K562 (cell line): ENCODE measurements at regions not wholly inside any gene's neighbourhood (a gene's known extent, or its start where the extent isn't known, plus 50 kb on each side); places are given as distances from the start of the nearest gene placed in this dataset.

ENCODE experiments used
- ATAC-seq: fragments of 200-7000 bp; cut with Tn5 transposase; 3 replicates; pipeline ENCODE4 v1.9.1; 2020; ENCODE audit warnings: moderate library complexity
- BruUV-seq: library from RNA; stranded (reverse); fragments of 400-500 nt; replicated peaks from 2 replicates; lab custom pipeline; 2021; lab: Mats Ljungman, UMichigan
- CTCF ChIA-PET: fragments of 300-600 bp; formaldehyde crosslinking; extraction: SDS; loops from one replicate; lab custom pipeline; 2021; ENCODE audit warnings: low intra/inter-chr PET ratio; lab: Yijun Ruan, JAX
- POLR2A ChIA-PET: fragments of 300-600, 350-650 bp; sonication (Branson Sonifier 250); formaldehyde crosslinking; extraction: SDS; loops from one replicate; lab custom pipeline; 2021; ENCODE audit warnings: antibody characterized with exemption, inconsistent platforms; lab: Yijun Ruan, JAX
- DNase-seq, 4 experiments: peaks; one replicate each; pipeline versions ENCODE4 v3.0.0 to v3.0.0-alpha.2; 2011 to 2018; ENCODE audit warnings: low spot score in 3 of 4, mixed read lengths in 3 of 4; ENCODE audit errors: extremely low read depth in 1 of 4
- FAIRE-seq: peaks from 2 replicates; lab custom pipeline; 2011; peaks lifted over from hg19 to GRCh38; lab: Jason Lieb, UNC
- H2AFZ ChIP-seq: 2 replicates; pipeline ENCODE4 v1.6.0; 2011; ENCODE audit warnings: low read depth, low read length, control low read depth, inconsistent platforms
- H3K27ac ChIP-seq: fragments of 200-600 bp; 3 replicates; pipeline ENCODE4 v1.8.0; 2011; ENCODE audit warnings: low read depth, mild to moderate bottlenecking, control low read depth, inconsistent platforms, low read length, moderate library complexity, mixed read lengths; ENCODE audit errors: extremely low read depth
- H3K27me3 ChIP-seq, 2 experiments: fragments of 300-600 bp in 1 of 2; 2 replicates in 1 of 2; 3 replicates in 1 of 2; pipeline versions ENCODE4 v1.6.0 to v1.8.0; 2011; ENCODE audit warnings: inconsistent platforms in 2 of 2, low read length in 2 of 2, mild to moderate bottlenecking in 1 of 2, mixed read lengths in 1 of 2, moderate library complexity in 1 of 2; ENCODE audit not compliant: control insufficient read depth in 2 of 2, insufficient read depth in 2 of 2
- H3K36me3 ChIP-seq: fragments of 300-600 bp; 3 replicates; pipeline ENCODE4 v1.8.0; 2011; ENCODE audit warnings: mild to moderate bottlenecking, low read length, inconsistent platforms; ENCODE audit not compliant: control insufficient read depth, insufficient read depth
- H3K4me1 ChIP-seq, 2 experiments: fragments of 200-600 bp in 1 of 2; replicated peaks in 1 of 2; 2 replicates in 1 of 2; 3 replicates in 1 of 2; pipeline versions ENCODE4 v1.5.1 to v1.8.0; 2011; ENCODE audit warnings: inconsistent platforms in 2 of 2, low read length in 2 of 2, mild to moderate bottlenecking in 1 of 2, mixed read lengths in 1 of 2, moderate library complexity in 1 of 2; ENCODE audit not compliant: control insufficient read depth in 2 of 2, insufficient read depth in 2 of 2
- H3K4me2 ChIP-seq: 2 replicates; pipeline ENCODE4 v1.6.1; 2011; ENCODE audit warnings: low read length, control low read depth, inconsistent platforms, mixed read lengths; ENCODE audit not compliant: insufficient read depth
- H3K4me3 ChIP-seq: fragments of 200-600 bp; sonication (generic), shearing (Covaris generic); 2 replicates; pipeline ENCODE4 v1.5.1; 2016; ENCODE audit warnings: control low read depth, inconsistent platforms
- H3K79me2 ChIP-seq: fragments of 200-600 bp; 3 replicates; pipeline ENCODE4 v1.8.0; 2011; ENCODE audit warnings: low read length, inconsistent platforms; ENCODE audit not compliant: control insufficient read depth, insufficient read depth
- H3K9ac ChIP-seq, 2 experiments: 2 replicates each; pipeline versions ENCODE4 v1.6.0 to v1.6.1; 2011; ENCODE audit warnings: low read depth in 2 of 2, low read length in 2 of 2, control low read depth in 1 of 2, inconsistent platforms in 1 of 2, mild to moderate bottlenecking in 1 of 2, mixed read lengths in 1 of 2; ENCODE audit not compliant: insufficient read depth in 1 of 2
- H3K9me1 ChIP-seq: one replicate; pipeline ENCODE4 v1.6.0; 2011; ENCODE audit warnings: inconsistent platforms, mild to moderate bottlenecking, low read length, moderate library complexity; ENCODE audit not compliant: control insufficient read depth, insufficient read depth
- H3K9me3 ChIP-seq: replicated peaks from 2 replicates; pipeline ENCODE4 v1.5.1; 2011; ENCODE audit warnings: low read depth, low read length, inconsistent platforms; ENCODE audit not compliant: control insufficient read depth, insufficient read depth
- H4K20me1 ChIP-seq: replicated peaks from 2 replicates; pipeline ENCODE4 v1.6.1; 2011; ENCODE audit warnings: low read length, inconsistent platforms, mixed read lengths; ENCODE audit not compliant: control insufficient read depth, insufficient read depth
- KAT7 ChIP-seq: sonication (generic); formaldehyde crosslinking; IDR thresholded peaks from 2 replicates; pipeline ENCODE4 v1.8.0; 2022; ENCODE audit warnings: missing genetic modification reagents, mild to moderate bottlenecking, borderline replicate concordance
- KAT8 ChIP-seq: fragments of 450-650 bp; IDR thresholded peaks from 2 replicates; pipeline ENCODE4 v1.6.1; 2016; ENCODE audit warnings: low read depth, mild to moderate bottlenecking
- KDM1A ChIP-seq, 2 experiments: fragments of 450-650 bp; IDR thresholded peaks; 2 replicates each; pipeline ENCODE4 v1.6.1; 2016; ENCODE audit warnings: mild to moderate bottlenecking in 2 of 2
- MTA2 ChIP-seq: fragments of 450-650 bp; IDR thresholded peaks from 2 replicates; pipeline ENCODE4 v1.6.1; 2016; ENCODE audit warnings: low read depth
- NRF1 ChIP-seq, 2 experiments: fragments of 450-650 bp; IDR thresholded peaks in 1 of 2; conservative IDR thresholded peaks in 1 of 2; 2 replicates each; pipeline ENCODE4 v1.6.1; 2014; ENCODE audit warnings: mild to moderate bottlenecking in 2 of 2
- RNF2 ChIP-seq: sonication (generic); IDR thresholded peaks from 2 replicates; pipeline ENCODE4 v1.6.1; 2016
- SNIP1 ChIP-seq: fragments of 450-650 bp; IDR thresholded peaks from 2 replicates; pipeline ENCODE4 v1.7.1; 2017; ENCODE audit warnings: low read depth, mild to moderate bottlenecking
- ZBTB7A ChIP-seq: IDR thresholded peaks from 2 replicates; pipeline ENCODE4 v1.6.1; 2011; ENCODE audit warnings: low read depth, mild to moderate bottlenecking, low read length, moderate library complexity, borderline replicate concordance; ENCODE audit not compliant: control insufficient read depth
- ZFP1 ChIP-seq: fragments of 450-650 bp; formaldehyde crosslinking; IDR thresholded peaks from 2 replicates; pipeline ENCODE4 v1.4.0; 2020; ENCODE audit warnings: mild to moderate bottlenecking, mixed read lengths
- ZKSCAN8 ChIP-seq: fragments of 200-800 bp; sonication (Bioruptor generic); IDR thresholded peaks from 2 replicates; pipeline ENCODE4 v1.6.1; 2016; ENCODE audit warnings: missing genetic modification characterization, missing compliant biosample characterization
- ZNF408 ChIP-seq: fragments of 250-450 bp; sonication (Bioruptor Pico); IDR thresholded peaks from 2 replicates; pipeline ENCODE4 v1.4.0; 2020; ENCODE audit warnings: low read depth, mild to moderate bottlenecking, moderate library complexity
- ZNF583 ChIP-seq: fragments of 250-450 bp; sonication (Bioruptor Pico); IDR thresholded peaks from 2 replicates; pipeline ENCODE4 v1.4.0; 2020
- WGBS: fragments of 100-300 bp; shearing (Covaris generic); methylation state at CpG from one replicate; pipeline ENCODE4 v1.1.6; 2016; ENCODE audit warnings: low coverage, mixed read lengths; ENCODE audit not compliant: insufficient coverage; ENCODE audit errors: missing lambda C conversion rate; 5-methylcytosine and 5-hydroxymethylcytosine counted together
- in situ Hi-C: fragments of 300-500 bp; cut with MboI; formaldehyde crosslinking; loops from 4 replicates; pipeline ENCODE4 v1.15.0; 2018; ENCODE audit warnings: inconsistent platforms, mixed read lengths
- intact Hi-C: fragments of 100-400 bp; cut with micrococcal nuclease; formaldehyde crosslinking; loops from 2 replicates; pipeline ENCODE4 v1.14.2; 2022
- TF ChIP-seq, protein P1 (sequence below): fragments of 250-450 bp; sonication (Bioruptor Pico); IDR thresholded peaks from 2 replicates; pipeline ENCODE4 v1.8.0; 2021; ENCODE audit warnings: moderate library complexity, mild to moderate bottlenecking, inconsistent platforms
- TF ChIP-seq, protein P2 (sequence below): fragments of 250-450 bp; sonication (Bioruptor Pico); IDR thresholded peaks from 2 replicates; pipeline ENCODE4 v1.4.0; 2020; ENCODE audit warnings: borderline replicate concordance
- TF ChIP-seq, protein P3 (sequence below): fragments of 450-650 bp; formaldehyde crosslinking; IDR thresholded peaks from 2 replicates; pipeline ENCODE4 v1.4.0; 2020; ENCODE audit warnings: mild to moderate bottlenecking

DNA sequence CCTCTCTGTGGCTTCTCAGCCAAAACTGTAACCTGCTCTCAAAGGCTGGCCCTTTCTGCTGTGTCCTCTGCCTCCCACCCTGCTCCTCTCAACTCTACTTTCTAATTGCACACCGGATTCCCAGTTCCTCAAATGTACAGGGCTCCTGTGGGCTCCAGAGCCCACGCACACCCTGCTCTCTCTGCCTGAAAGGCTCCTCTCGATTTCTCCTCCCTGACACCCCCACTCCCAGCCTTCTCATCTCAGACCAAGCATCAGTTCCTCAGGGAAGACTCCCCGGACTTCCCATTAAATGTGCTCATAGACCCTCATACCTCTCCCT is 111.7 kb upstream of the STEAP1B start:
- Histone ChIP-seq H2AFZ (no peak overlapping the region), H3K4me2 (no peak overlapping the region), H3K4me1 (no peaks in the 10 kb centered on the region), H3K36me3 (no peaks in the 10 kb centered on the region), H3K9me1 (no peaks in the 10 kb centered on the region), H3K4me3 (no peak overlapping the region), H3K79me2 (no peaks in the 10 kb centered on the region), H3K9me3 (no peaks in the 10 kb centered on the region), H3K9ac (no peak overlapping the region), H3K27ac (no peak overlapping the region), H3K27me3 (no peaks in the 10 kb centered on the region), H4K20me1 (no peaks in the 10 kb centered on the region)
- POLR2A ChIA-PET = interaction anchor here (0.8 kb wide), 1 partner anchor 10 kb away, joined by 6 read pairs; no protein-coding TSS in a partner anchor
- CTCF ChIA-PET = no interaction called here
- FAIRE-seq (no peak), DNase-seq (no peak), ATAC-seq (no peak)
- no TSS peak for BruUV-seq
- in situ Hi-C loops (no loop called here), intact Hi-C loops (no loop called here)
- WGBS = 51% methylated on average over 4 of the region's 4 CpGs
- TF ChIP-seq NRF1 (conservative IDR thresholded peaks at IDR 0.05 in 1 of 2, IDR thresholded peaks at IDR 0.05 in 1 of 2) (no peak), ZBTB7A (no peak), KDM1A (IDR thresholded peaks at IDR 0.05) (no peak), KAT7 (no peak), ZFP1 (CRISPR knock-in tag) (no peak), MTA2 (no peak), KAT8 (no peak), ZNF583 (CRISPR knock-in tag) (no peak), RNF2 (no peak), SNIP1 (no peak), ZNF408 (CRISPR knock-in tag) (no peak), ZKSCAN8 (CRISPR knock-in tag) (no peak)
- TF ChIP-seq, protein P1, sequence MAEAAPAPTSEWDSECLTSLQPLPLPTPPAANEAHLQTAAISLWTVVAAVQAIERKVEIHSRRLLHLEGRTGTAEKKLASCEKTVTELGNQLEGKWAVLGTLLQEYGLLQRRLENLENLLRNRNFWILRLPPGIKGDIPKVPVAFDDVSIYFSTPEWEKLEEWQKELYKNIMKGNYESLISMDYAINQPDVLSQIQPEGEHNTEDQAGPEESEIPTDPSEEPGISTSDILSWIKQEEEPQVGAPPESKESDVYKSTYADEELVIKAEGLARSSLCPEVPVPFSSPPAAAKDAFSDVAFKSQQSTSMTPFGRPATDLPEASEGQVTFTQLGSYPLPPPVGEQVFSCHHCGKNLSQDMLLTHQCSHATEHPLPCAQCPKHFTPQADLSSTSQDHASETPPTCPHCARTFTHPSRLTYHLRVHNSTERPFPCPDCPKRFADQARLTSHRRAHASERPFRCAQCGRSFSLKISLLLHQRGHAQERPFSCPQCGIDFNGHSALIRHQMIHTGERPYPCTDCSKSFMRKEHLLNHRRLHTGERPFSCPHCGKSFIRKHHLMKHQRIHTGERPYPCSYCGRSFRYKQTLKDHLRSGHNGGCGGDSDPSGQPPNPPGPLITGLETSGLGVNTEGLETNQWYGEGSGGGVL (CRISPR knock-in tag) = no peak
- TF ChIP-seq, protein P2, sequence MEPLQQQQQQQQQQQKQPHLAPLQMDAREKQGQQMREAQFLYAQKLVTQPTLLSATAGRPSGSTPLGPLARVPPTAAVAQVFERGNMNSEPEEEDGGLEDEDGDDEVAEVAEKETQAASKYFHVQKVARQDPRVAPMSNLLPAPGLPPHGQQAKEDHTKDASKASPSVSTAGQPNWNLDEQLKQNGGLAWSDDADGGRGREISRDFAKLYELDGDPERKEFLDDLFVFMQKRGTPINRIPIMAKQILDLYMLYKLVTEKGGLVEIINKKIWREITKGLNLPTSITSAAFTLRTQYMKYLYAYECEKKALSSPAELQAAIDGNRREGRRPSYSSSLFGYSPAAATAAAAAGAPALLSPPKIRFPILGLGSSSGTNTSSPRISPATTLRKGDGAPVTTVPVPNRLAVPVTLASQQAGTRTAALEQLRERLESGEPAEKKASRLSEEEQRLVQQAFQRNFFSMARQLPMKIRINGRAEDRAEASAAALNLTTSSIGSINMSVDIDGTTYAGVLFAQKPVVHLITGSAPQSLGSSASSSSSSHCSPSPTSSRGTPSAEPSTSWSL (CRISPR knock-in tag) = no peak
- TF ChIP-seq, protein P3, sequence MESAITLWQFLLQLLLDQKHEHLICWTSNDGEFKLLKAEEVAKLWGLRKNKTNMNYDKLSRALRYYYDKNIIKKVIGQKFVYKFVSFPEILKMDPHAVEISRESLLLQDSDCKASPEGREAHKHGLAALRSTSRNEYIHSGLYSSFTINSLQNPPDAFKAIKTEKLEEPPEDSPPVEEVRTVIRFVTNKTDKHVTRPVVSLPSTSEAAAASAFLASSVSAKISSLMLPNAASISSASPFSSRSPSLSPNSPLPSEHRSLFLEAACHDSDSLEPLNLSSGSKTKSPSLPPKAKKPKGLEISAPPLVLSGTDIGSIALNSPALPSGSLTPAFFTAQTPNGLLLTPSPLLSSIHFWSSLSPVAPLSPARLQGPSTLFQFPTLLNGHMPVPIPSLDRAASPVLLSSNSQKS (CRISPR knock-in tag) = no peak
